B cell (primary cell): ENCODE measurements at regions not wholly inside any gene's neighbourhood (a gene's known extent, or its start where the extent isn't known, plus 50 kb on each side); places are given as distances from the start of the nearest gene placed in this dataset.

Experiments used
- ATAC-seq: fragments of 200-7000 bp; cut with Tn5 transposase; one replicate; pipeline ENCODE4 v1.10.0; 2021; ENCODE audit warnings: low read depth, mild to moderate bottlenecking, moderate number of reproducible peaks, moderate library complexity
- CTCF ChIA-PET: fragments of 350-600 bp; sonication (Branson Sonifier 250); formaldehyde crosslinking; loops from one replicate; lab custom pipeline; 2021; ENCODE audit warnings: antibody characterized with exemption, inconsistent platforms; lab: Charles Lee
- POLR2A ChIA-PET: fragments of 350-600 bp; sonication (Branson Sonifier 250); formaldehyde crosslinking; loops from one replicate; lab custom pipeline; 2021; ENCODE audit warnings: antibody characterized with exemption; lab: Charles Lee
- DNase-seq: peaks from one replicate; pipeline ENCODE4 v3.0.0; 2013
- H2AFZ ChIP-seq: 2 replicates; pipeline ENCODE4 v1.6.1; 2012; ENCODE audit warnings: mild to moderate bottlenecking, low read depth, low read length; ENCODE audit not compliant: insufficient read depth, poor library complexity, severe bottlenecking
- H3K27ac ChIP-seq, 2 donors: 1 replicate in 1 of 2; 2 replicates in 1 of 2; pipeline ENCODE4 v1.5.1; 2012 to 2013; ENCODE audit warnings: low read length in 2 of 2, mild to moderate bottlenecking in 2 of 2, moderate library complexity in 1 of 2
- H3K27me3 ChIP-seq, 4 experiments: fragments of 200-600 bp in 1 of 4; sonication (generic) in 1 of 4; replicated peaks in 1 of 4; 1 replicate in 2 of 4; 2 replicates in 2 of 4; pipeline versions ENCODE4 v1.6.1 to v1.7.0; 2013 to 2016; ENCODE audit warnings: low read length in 3 of 4, mild to moderate bottlenecking in 2 of 4, mixed read lengths in 1 of 4, moderate library complexity in 1 of 4; ENCODE audit not compliant: insufficient read depth in 4 of 4, control insufficient read depth in 3 of 4; ENCODE audit errors: control extremely low read depth in 1 of 4
- H3K36me3 ChIP-seq, 2 experiments: replicated peaks in 1 of 2; 1 replicate in 1 of 2; 2 replicates in 1 of 2; pipeline versions ENCODE4 v1.6.1 to v1.7.1; 2013; ENCODE audit warnings: low read length in 1 of 2; ENCODE audit not compliant: insufficient read depth in 2 of 2, control insufficient read depth in 1 of 2; ENCODE audit errors: control extremely low read depth in 1 of 2, extremely low read depth in 1 of 2
- H3K4me1 ChIP-seq, 2 donors: fragments of 200-600 bp in 1 of 2; sonication (generic) in 1 of 2; 1 replicate in 1 of 2; 2 replicates in 1 of 2; pipeline versions ENCODE4 v1.5.1 to v1.6.1; 2013 to 2017; ENCODE audit warnings: low read length in 2 of 2; ENCODE audit not compliant: control insufficient read depth in 2 of 2, insufficient read depth in 2 of 2
- H3K4me2 ChIP-seq: replicated peaks from 2 replicates; pipeline ENCODE3; 2012; ENCODE audit warnings: mild to moderate bottlenecking, low read depth, low read length; ENCODE audit not compliant: poor library complexity, severe bottlenecking
- H3K4me3 ChIP-seq, 5 experiments: fragments of 200-600 bp in 1 of 5; sonication (generic) in 1 of 5; 1 replicate in 3 of 5; 2 replicates in 2 of 5; pipeline versions ENCODE4 v1.5.1 to v1.7.0; 2011 to 2016; ENCODE audit warnings: low read length in 4 of 5, mild to moderate bottlenecking in 4 of 5, low read depth in 2 of 5, control low read depth in 1 of 5, moderate library complexity in 1 of 5; ENCODE audit not compliant: insufficient read depth in 1 of 5; ENCODE audit errors: control extremely low read depth in 1 of 5, extremely low read depth in 1 of 5
- H3K79me2 ChIP-seq: fragments of 200-600 bp; sonication (generic); one replicate; pipeline ENCODE4 v1.6.0; 2016; ENCODE audit warnings: low read length; ENCODE audit not compliant: control insufficient read depth, insufficient read depth
- H3K9ac ChIP-seq: fragments of 200-600 bp; sonication (generic); 2 replicates; pipeline ENCODE4 v1.6.1; 2017; ENCODE audit warnings: mild to moderate bottlenecking, low read length, moderate library complexity
- H3K9me3 ChIP-seq, 3 donors: one replicate each; pipeline versions ENCODE4 v1.6.1 to v1.7.1; 2013; ENCODE audit warnings: low read length in 2 of 3; ENCODE audit not compliant: control insufficient read depth in 2 of 3, insufficient read depth in 1 of 3; ENCODE audit errors: control extremely low read depth in 1 of 3
- H4K20me1 ChIP-seq: 2 replicates; pipeline ENCODE4 v1.6.0; 2012; ENCODE audit warnings: mild to moderate bottlenecking, low read length; ENCODE audit not compliant: insufficient read depth, control insufficient read depth, poor library complexity, severe bottlenecking
- H3K27ac Mint-ChIP-seq: one replicate; pipeline ENCODE4 v1.8.0; 2021; ENCODE audit warnings: mixed read lengths
- H3K27me3 Mint-ChIP-seq: one replicate; pipeline ENCODE4 v1.8.0; 2021; ENCODE audit warnings: mixed read lengths
- H3K4me1 Mint-ChIP-seq: one replicate; pipeline ENCODE4 v1.8.0; 2021; ENCODE audit warnings: mixed read lengths
- H3K4me3 Mint-ChIP-seq: one replicate; pipeline ENCODE4 v1.8.0; 2021; ENCODE audit warnings: mixed read lengths
- H3K9me3 Mint-ChIP-seq: one replicate; pipeline ENCODE4 v1.8.0; 2022; ENCODE audit warnings: mixed read lengths; ENCODE audit not compliant: insufficient read depth
- CTCF ChIP-seq: fragments of 200-600 bp; IDR thresholded peaks from one replicate; pipeline ENCODE4 v1.8.0; 2022; ENCODE audit warnings: antibody characterized with exemption, mild to moderate bottlenecking
- EZH2 ChIP-seq: IDR thresholded peaks from 2 replicates; pipeline ENCODE4 v1.6.1; 2012; ENCODE audit warnings: borderline replicate concordance, low read depth, mild to moderate bottlenecking, moderate library complexity, low read length; ENCODE audit not compliant: insufficient read depth, poor library complexity, severe bottlenecking
- WGBS: methylation state at CpG from one replicate; pipeline ENCODE4 v1.1.5; 2013; ENCODE audit warnings: missing lambda C conversion rate; ENCODE audit not compliant: insufficient coverage; 5-methylcytosine and 5-hydroxymethylcytosine counted together
- intact Hi-C: fragments of 100-400 bp; cut with micrococcal nuclease; formaldehyde crosslinking; loops from one replicate; pipeline ENCODE4 v1.10.0; 2022

- Histone ChIP-seq H3K9me3 (no peaks in the 10 kb centered on the region), H3K4me3 (no peak overlapping the region), H3K4me1 (no peaks in the 10 kb centered on the region), H3K27me3 (no peaks in the 10 kb centered on the region), H2AFZ (no peak overlapping the region), H3K36me3 (no peaks in the 10 kb centered on the region), H3K79me2 (no peaks in the 10 kb centered on the region), H3K4me2 (no peak overlapping the region), H4K20me1 (no peaks in the 10 kb centered on the region), H3K9ac (no peak overlapping the region), H3K27ac (no peak overlapping the region)
- no peaks in the 10 kb centered on the region for H3K4me1 Mint-ChIP-seq
- TF ChIP-seq EZH2 = no peak
- no peak for TF ChIP-seq CTCF
- CTCF ChIA-PET = interaction anchor here (1.0 kb wide), 1 partner anchor 863 kb away, joined by 4 read pairs; no protein-coding TSS in a partner anchor
- H3K27ac Mint-ChIP-seq = no peak overlapping the region
- no peak for ATAC-seq
- POLR2A ChIA-PET = no interaction called here
- H3K4me3 Mint-ChIP-seq = no peak overlapping the region
- intact Hi-C loops = no loop called here
- 60% methylated on average over 1 of the region's 3 CpGs for WGBS
- no peaks in the 10 kb centered on the region for H3K27me3 Mint-ChIP-seq
- no peak for DNase-seq
- H3K9me3 Mint-ChIP-seq = no peaks in the 10 kb centered on the region
Measured at GRCh38 chr1:58836408-58836807, 52.6 kb upstream of the JUN start.

DNA sequence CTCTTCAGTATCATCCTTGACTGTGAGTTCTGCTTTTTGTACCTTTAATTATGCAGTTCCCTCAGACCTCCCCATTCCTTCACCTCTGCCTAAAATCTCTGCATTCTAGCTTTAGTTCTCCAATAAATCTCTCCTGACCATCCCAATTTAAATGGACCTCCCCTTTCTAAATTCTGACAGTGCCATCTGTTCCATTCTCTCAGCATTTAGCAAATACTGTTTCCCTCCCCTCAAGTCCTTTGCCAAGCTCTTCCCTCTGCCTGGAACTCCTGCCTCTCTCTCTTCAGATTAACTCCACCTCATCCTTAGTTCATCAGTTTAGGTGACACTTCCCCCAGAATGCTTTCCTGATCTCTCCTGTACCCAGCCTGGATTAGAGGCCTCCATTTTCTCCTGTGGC, 54.0 kb upstream of the JUN start:
- H3K4me3 ChIP-seq = no peak overlapping the region
- intact Hi-C loops = no loop called here
- ATAC-seq (no peak), DNase-seq (no peak)
- POLR2A ChIA-PET = no interaction called here
- H3K9ac ChIP-seq = no peak overlapping the region
- H4K20me1 ChIP-seq = no peaks in the 10 kb centered on the region
- peak overlapping the region; percentile 1 for H3K27ac Mint-ChIP-seq
- H3K79me2 ChIP-seq = no peaks in the 10 kb centered on the region
- H3K27me3 Mint-ChIP-seq = no peaks in the 10 kb centered on the region
- no peak for TF ChIP-seq CTCF
- H3K36me3 ChIP-seq = no peaks in the 10 kb centered on the region
- no peaks in the 10 kb centered on the region for H3K9me3 Mint-ChIP-seq
- no peaks in the 10 kb centered on the region for H3K4me1 Mint-ChIP-seq
- H2AFZ ChIP-seq = no peak overlapping the region
- H3K4me3 Mint-ChIP-seq = no peak overlapping the region
- H3K4me1 ChIP-seq = no peaks in the 10 kb centered on the region
- H3K27ac ChIP-seq = no peak overlapping the region
- CTCF ChIA-PET = interaction anchor here (1.5 kb wide), 1 partner anchor 206 kb away, joined by 3 read pairs; no protein-coding TSS in a partner anchor
- no peaks in the 10 kb centered on the region for H3K27me3 ChIP-seq
- H3K9me3 ChIP-seq = no peaks in the 10 kb centered on the region
- H3K4me2 ChIP-seq = no peak overlapping the region
